GM06990 (cell line): ENCODE measurements at regions not wholly inside any gene's neighbourhood (a gene's known extent, or its start where the extent isn't known, plus 50 kb on each side); places are given as distances from the start of the nearest gene placed in this dataset.

Source experiments
- DNase-seq: peaks from one replicate; pipeline ENCODE4 v3.0.0-alpha.2; 2011; ENCODE audit not compliant: insufficient read length; ENCODE audit errors: extremely low read depth
- H3K27me3 ChIP-seq: replicated peaks from 2 replicates; pipeline ENCODE4 v1.6.0; 2011; ENCODE audit warnings: low read length; ENCODE audit not compliant: control insufficient read depth, insufficient read depth
- H3K36me3 ChIP-seq: 2 replicates; pipeline ENCODE4 v1.5.1; 2011; ENCODE audit warnings: low read length; ENCODE audit not compliant: control insufficient read depth, insufficient read depth
- H3K4me3 ChIP-seq: replicated peaks from 2 replicates; pipeline ENCODE4 v1.5.1; 2011; ENCODE audit warnings: low read depth, mild to moderate bottlenecking, control low read depth, low read length
- CTCF ChIP-seq: IDR thresholded peaks from 2 replicates; pipeline ENCODE4 v1.5.1; 2011; ENCODE audit warnings: low read length, control low read depth, mild to moderate bottlenecking, inconsistent platforms; ENCODE audit not compliant: insufficient read depth, poor library complexity, severe bottlenecking

DNA sequence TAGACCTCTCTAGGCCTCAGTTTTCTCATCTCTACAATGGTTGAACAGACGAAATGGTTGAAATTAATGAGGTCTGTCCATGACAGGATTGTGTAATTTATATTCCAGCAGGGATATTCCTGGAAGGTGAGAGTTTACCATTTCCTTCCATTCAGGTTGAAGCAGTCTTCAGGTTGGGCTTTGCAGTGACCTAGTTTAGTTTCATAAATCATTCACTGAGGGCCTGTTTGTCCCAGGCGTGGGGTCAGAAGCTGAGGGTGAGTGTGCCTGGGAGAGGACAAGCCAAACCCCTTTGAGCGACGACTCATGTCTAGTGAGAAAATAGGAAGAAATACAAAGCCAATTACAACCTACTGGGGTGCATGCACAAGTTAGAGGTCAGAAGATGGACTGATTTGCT, 57.2 kb upstream of the CACNA2D3 start:
- TF ChIP-seq CTCF: no peak
- Histone ChIP-seq H3K4me3 (no peak overlapping the region), H3K36me3 (no peaks in the 10 kb centered on the region), H3K27me3 (peaks cover 1% of the 10 kb centered on the region; the same call in 1 of the 2 replicates)
- DNase-seq: no peak

- H3K36me3 ChIP-seq: no peaks in the 10 kb centered on the region
- peaks cover 1% of the 10 kb centered on the region; the same call in 1 of the 2 replicates for H3K27me3 ChIP-seq
- H3K4me3 ChIP-seq: no peak overlapping the region
- no peak for DNase-seq
- no peak for TF ChIP-seq CTCF
Measured at GRCh38 chr3:54064486-54064885, 57.9 kb upstream of the CACNA2D3 start.

GRCh38 chr3:54062546-54062945, 59.8 kb upstream of the CACNA2D3 start:
- Histone ChIP-seq H3K27me3 (peaks cover 1% of the 10 kb centered on the region; the same call in 1 of the 2 replicates), H3K36me3 (no peaks in the 10 kb centered on the region), H3K4me3 (no peak overlapping the region)
- no peak for TF ChIP-seq CTCF
- no peak for DNase-seq

GRCh38 chr3:54056521-54056920, 65.8 kb upstream of the CACNA2D3 start:
- Histone ChIP-seq H3K27me3 (no peaks in the 10 kb centered on the region), H3K36me3 (no peaks in the 10 kb centered on the region), H3K4me3 (no peak overlapping the region)
- DNase-seq: no peak
- TF ChIP-seq CTCF: no peak

DNA sequence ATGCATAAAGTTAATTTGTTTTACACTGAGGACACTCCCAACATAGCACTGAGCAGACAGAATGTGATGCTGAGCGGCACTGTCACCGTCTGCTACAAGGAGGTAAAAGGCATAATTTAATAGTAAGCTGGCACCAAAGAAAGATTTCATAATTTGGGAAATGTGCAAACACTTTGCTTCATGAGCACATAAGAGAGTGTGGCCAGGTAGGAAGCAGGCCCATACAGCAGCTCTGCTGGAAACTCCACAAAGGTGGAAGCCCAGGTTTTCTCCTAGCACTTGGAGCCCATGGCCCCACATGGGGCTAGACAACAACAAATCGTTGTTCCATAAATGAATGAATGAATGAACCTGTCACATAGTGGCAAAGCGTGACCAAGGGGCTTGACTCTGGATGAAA, 68.5 kb upstream of the CACNA2D3 start:
- Histone ChIP-seq H3K4me3 (no peak overlapping the region), H3K27me3 (no peaks in the 10 kb centered on the region; the same call in 1 of the 2 replicates), H3K36me3 (no peaks in the 10 kb centered on the region)
- TF ChIP-seq CTCF: no peak
- no peak for DNase-seq

DNA sequence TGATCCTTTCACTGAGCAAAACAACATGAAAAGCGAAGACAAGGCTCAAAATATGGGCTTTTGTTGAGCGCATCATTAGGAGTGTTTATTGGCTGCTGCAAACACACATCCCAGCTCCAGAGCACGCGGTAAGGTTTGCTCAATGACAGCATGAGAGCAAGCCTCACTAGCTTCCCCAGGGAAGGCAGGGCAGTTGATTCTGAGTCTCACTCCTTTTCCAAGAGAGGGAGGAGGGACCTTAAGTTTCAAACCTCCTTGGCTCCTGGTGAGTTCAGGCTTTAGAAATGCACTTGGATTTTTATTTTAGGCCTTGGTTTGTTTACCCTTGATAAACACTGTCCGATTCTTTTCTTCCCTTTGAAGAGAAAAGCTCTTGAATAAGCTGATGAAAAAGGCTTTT, 69.1 kb upstream of the CACNA2D3 start:
- no peak for TF ChIP-seq CTCF
- Histone ChIP-seq H3K27me3 (no peaks in the 10 kb centered on the region; the same call in 1 of the 2 replicates), H3K4me3 (no peak overlapping the region), H3K36me3 (no peaks in the 10 kb centered on the region)
- no peak for DNase-seq
